8988T (cell line): ENCODE measurements at regions not wholly inside any gene's neighbourhood (a gene's known extent, or its start where the extent isn't known, plus 50 kb on each side); places are given as distances from the start of the nearest gene placed in this dataset.
"Not testable (repeated sequence)": the region's sequence is repeated elsewhere in the genome, so short reads cannot be mapped to it uniquely, and the experiment has no call there.

Experiments
- DNase-seq: peaks from one replicate; pipeline ENCODE4 v3.0.0; 2011

DNA sequence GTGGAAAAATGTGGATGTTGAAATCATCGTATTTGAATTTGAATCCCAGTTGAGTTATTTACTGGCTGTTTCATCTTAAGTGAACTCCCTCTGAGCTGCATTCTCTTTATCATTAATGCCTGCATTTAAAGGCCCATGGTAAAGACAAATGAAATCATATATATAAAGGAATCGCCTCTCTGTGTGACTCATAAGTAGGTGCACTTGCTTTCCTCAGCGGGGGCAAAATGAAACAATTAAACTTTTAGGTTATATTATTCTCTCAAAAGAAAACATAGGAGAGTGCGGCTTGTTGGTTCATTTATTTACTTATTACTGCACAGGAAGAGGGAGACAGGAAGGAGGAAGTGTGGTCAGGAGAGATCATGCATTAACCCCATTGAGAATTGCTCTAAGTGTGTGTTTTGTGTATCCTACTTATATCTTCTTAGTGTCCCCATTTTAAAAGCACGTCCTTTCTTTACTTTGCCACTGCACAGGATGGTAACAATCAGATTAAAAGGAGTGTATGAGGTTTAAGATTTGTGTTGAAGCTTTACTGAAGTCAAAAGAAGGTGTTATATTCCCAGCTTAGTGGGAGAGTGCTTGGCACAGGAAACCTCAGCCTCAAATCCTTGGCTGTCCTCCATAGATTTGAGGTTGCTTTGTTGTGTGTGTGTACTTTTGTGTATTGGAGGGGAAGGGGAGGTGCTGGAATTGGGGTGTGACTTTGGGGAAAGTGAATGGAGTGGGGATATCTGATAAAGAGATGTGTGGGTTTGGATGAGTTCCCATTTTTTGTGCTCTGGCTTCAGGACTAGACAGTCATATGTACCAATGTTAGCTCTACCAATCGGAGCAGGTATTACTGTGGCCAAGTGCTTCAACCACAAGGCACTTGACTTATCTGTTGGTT, 595.8 kb upstream of the NR2F2 start:
- DNase-seq: no peak

DNA sequence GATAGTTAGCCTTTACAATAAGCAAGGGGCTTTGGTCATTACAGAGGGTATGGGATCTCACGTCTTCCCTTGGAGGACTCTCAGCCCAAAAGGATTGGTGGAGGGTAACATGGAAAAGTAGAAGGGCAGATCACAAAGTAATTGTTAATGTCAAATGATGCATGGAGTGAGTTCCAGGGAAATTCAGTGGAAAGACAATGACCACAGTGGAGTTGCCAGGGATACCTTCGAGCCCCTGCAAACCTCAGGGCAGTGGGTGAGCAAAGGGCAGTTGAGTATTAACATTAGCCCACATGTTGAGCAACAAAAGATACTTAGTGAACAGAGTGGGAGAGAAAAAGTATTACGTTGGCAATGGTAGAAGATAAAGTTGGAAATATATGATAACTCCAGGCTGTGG, 593.4 kb upstream of the NR2F2 start:
- DNase-seq: no peak

GRCh38 chr15:95739131-95739530, 591.4 kb upstream of the NR2F2 start:
- DNase-seq: no peak

- DNase-seq: no peak
These were observed 588.7 kb upstream of the NR2F2 start for GRCh38 chr15:95741830-95742229.

DNA sequence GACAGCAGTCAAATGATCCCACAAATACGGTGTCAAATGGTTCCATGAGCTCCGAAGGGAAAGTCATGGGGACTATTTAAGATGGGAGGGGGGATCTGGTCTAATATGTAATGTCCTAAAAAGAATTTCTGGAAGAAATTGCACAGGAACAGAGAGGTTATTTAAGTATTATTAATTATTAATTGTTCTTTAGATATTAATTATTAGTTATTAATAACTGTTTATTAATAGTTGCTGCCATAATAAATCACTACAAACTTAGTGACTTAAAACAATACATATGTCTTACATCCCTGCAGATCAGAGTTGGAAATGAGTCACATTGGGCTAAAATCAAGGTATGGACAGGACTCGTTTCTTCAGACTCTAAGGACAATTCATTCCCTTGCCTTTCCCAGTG, 588.2 kb upstream of the NR2F2 start:
- DNase-seq: no peak

DNA sequence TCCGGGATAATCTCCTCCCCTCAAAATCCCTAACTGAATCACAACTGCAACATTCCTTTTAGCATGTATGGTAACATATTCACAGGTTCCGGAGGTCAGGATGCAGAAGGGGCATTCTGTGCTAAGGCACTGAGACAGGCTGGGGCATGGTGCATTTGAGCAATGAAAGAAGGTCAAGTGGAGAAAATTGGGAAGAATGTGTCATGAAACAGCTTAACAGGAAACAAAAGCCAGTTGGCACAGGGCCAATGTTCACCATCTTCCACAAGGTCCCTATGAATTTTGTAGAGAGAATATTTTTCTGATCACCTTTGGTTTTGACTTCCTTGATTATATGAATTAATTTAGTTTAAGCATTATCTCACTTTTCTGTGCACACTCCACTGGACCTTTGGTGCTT, 587.7 kb upstream of the NR2F2 start:
- no peak for DNase-seq

DNA sequence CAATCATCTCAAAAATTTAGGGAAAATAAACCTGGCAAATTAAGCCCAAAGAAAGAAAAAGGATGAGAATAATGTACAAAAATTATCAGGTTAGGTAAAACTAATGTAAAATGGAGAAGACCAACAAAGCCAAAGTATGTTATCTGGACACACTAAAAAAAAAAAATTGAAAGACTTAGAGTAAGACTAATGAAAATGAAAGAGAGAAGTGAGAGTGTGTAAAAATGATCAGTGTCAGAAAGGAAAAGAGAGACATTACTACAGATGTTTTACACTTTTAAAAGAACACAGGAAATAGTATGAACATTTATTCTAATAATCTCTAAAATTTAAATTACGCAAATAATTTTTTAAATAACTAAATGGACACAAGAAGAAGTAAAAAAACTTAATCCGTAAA, 573.3 kb upstream of the NR2F2 start:
- no peak for DNase-seq

- no peak for DNase-seq
These were observed 572.0 kb upstream of the NR2F2 start for GRCh38 chr15:95758451-95758850.

- no peak for DNase-seq
These were observed 571.6 kb upstream of the NR2F2 start for GRCh38 chr15:95758851-95759250.

GRCh38 chr15:95760508-95760907, 570.0 kb upstream of the NR2F2 start:
- DNase-seq: no peak

DNA sequence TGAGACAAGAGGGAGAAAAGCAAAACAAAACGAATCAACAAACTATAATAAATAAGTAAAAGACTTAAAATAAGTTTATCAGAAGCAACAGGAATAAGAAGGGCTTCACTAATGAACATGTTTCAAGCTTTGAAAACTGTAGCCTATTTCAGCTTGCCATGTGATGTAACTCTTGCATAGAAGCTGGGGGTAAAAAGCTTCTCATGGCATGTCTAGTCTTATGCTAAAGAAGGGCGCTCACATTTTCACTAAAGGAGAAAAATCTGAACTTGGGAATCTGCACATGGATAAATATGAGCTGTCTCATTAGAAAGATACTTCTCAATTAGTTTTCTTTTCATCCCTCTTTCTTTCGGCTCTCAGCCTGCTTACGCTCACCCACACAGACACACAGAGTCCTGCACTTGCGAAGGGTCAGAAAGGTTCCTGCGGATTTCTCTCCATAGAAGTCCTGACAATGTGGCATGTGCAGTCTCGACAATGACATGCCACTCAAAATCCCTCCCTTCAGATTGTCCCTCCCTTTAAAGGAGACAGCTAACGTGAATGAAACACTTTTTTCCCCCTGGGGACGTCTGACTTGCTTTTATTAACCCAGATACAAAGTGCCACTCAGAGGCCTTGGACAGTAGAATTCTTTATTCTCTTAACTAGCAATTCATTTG, 568.9 kb upstream of the NR2F2 start:
- no peak for DNase-seq

GRCh38 chr15:95763426-95763825, 567.1 kb upstream of the NR2F2 start:
- no peak for DNase-seq

- no peak for DNase-seq
These were observed 565.3 kb upstream of the NR2F2 start for GRCh38 chr15:95765161-95765560.

DNA sequence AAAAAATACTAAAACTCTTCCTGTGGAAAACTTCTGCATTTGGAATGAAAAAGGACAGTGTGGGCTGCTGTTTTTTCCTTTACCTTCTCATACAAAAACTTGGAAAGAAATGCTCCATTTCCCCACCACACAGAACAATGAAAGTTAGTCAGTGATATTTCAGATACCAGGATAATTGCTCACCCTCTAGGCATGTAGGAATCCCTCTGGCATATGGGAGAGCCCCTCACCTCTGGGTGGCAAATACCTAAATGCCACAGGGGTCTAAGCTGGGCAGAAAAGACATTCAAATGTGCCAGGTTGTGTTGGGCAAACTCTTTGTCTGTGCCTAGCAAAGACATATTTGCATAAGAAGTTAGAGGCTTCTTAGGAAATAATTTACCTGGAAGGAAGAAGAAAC, 560.3 kb upstream of the NR2F2 start:
- DNase-seq: no peak

GRCh38 chr15:95772982-95773381, 557.5 kb upstream of the NR2F2 start:
- DNase-seq: no peak

GRCh38 chr15:95784508-95784907, 546.0 kb upstream of the NR2F2 start:
- no peak for DNase-seq

DNA sequence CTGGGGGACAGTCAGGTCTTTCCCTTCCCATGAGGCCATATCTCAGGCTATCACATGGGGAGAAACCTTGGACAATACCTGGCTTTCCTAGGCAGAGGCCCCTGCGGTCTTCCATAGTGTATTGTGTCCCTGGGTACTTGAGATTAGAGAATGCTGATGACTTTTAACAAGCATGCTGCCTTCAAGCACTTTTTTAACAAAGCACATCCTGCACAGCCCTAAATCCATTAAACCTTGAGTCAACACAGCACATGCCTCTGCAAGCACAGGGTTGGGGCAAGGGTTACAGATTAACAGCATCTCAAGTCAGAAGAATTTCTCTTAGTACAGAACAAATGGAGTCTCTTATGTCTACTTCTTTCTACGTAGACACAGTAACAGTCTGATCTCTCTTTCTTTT, 545.2 kb upstream of the NR2F2 start:
- DNase-seq: not testable (repeated sequence)

- DNase-seq: no peak
These were observed 537.3 kb upstream of the NR2F2 start for GRCh38 chr15:95793231-95793630.

- DNase-seq: no peak
These were observed 535.1 kb upstream of the NR2F2 start for GRCh38 chr15:95795386-95795785.

GRCh38 chr15:95799286-95800200, 531.0 kb upstream of the NR2F2 start:
- no peak for DNase-seq

DNA sequence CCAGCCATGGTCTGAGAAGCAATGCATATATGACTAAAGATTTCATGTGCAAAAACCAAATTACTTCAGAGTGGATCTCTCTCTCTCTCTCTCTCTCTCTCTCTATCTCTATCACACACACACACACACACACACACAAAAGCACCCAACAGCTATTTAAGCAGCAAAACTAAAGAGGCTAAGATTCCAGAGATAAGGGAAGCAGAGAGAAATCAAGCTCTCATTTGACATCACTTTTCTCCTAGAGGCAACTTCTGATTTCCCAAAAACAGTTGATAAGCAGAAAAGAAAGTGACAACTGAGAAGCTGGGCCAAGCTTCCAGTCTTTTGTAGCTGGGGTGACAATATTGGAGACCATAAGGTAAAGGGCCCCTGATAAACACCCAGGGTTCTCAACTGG, 526.0 kb upstream of the NR2F2 start:
- DNase-seq: no peak

- DNase-seq: no peak
These were observed 518.0 kb upstream of the NR2F2 start for GRCh38 chr15:95812491-95812890.

DNA sequence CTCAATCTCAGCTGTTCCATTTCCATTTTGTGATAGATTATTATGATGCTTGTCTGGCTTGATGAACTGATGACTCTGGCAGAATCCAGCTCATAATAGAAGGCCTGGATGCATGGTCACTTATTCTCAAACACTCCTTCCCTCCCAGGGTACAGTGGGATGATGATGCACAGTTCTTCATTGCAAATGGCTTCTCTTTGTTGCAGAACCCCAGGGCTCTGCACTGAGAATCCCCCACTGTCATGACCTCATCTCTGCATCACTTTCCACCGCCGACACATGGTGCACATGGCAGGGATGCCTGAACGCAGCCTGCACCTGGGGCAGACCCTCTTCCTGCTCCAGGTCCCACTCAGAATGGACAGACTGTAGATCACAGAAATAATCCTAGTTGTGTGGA, 515.6 kb upstream of the NR2F2 start:
- DNase-seq: no peak
